ENCODE measurements at regions not wholly inside any gene's neighbourhood (a gene's known extent, or its start where the extent isn't known, plus 50 kb on each side); places are given as distances from the start of the nearest gene placed in this dataset.

GRCh38 chr2:168336786-168337388, 89.5 kb upstream of the STK39 start:
- Histone ChIP-seq H3K9ac (0 out of 22 replicates have a peak overlapping the region, but pooled peaks of 1 of the 11 experiments have one; percentile 43), H3K4me3 (no peak overlapping the region), H3K4me1 (peaks cover 5 to 25% (median 16%) of the 10 kb centered on the region in 10 experiments; a peak in 18 of 20 replicates), H3K27ac (no peak overlapping the region), H4K20me1 (no peaks in the 10 kb centered on the region), H3K27me3 (no peaks in the 10 kb centered on the region), H3K36me3 (no peaks in the 10 kb centered on the region), H3K9me3 (replicated peaks in 1 of 11) (peaks cover 5 to 17% (median 10%) of the 10 kb centered on the region in 11 experiments; a peak in 20 of 22 replicates), H3K4me2 (peak overlapping the region in 9 of 11 experiments; percentile 31 to 69 (median 54); a peak in 17 of 22 replicates)
- no peak for TF ChIP-seq Cebpa-rat (IDR thresholded peaks at IDR 0.05)

- Histone ChIP-seq H4K20me1 (no peaks in the 10 kb centered on the region), H3K27me3 (no peaks in the 10 kb centered on the region), H3K27ac (no peak overlapping the region), H3K4me1 (peaks cover 5 to 25% (median 16%) of the 10 kb centered on the region in 10 experiments; a peak in 18 of 20 replicates), H3K4me2 (no peak overlapping the region), H3K9ac (no peak overlapping the region), H3K9me3 (replicated peaks in 1 of 11) (peaks cover 0 to 9% (median 3%) of the 10 kb centered on the region in 11 experiments; a peak in 6 of 22 replicates), H3K36me3 (no peaks in the 10 kb centered on the region), H3K4me3 (no peak overlapping the region)
- no peak for TF ChIP-seq Cebpa-rat (IDR thresholded peaks at IDR 0.05)
Observed at GRCh38 chr2:168338292-168338691, 90.9 kb upstream of the STK39 start.

- H3K36me3 ChIP-seq, result no peaks in the 10 kb centered on the region
- no peak overlapping the region for H3K27ac ChIP-seq
- no peak overlapping the region for H3K4me2 ChIP-seq
- H3K27me3 ChIP-seq, result no peaks in the 10 kb centered on the region
- TF ChIP-seq Cebpa-rat (IDR thresholded peaks at IDR 0.05), result no peak
- H4K20me1 ChIP-seq, result no peaks in the 10 kb centered on the region
- no peak overlapping the region for H3K9ac ChIP-seq
- peaks cover 0 to 6% (median 0%) of the 10 kb centered on the region in 11 experiments; a peak in 4 of 22 replicates for H3K9me3 ChIP-seq (replicated peaks in 1 of 11)
- peaks cover 11 to 25% (median 19%) of the 10 kb centered on the region in 10 experiments; a peak in 18 of 20 replicates for H3K4me1 ChIP-seq
- no peak overlapping the region for H3K4me3 ChIP-seq
Observed at GRCh38 chr2:168338803-168339437, 91.5 kb upstream of the STK39 start.

GRCh38 chr2:168340931-168341330, 93.5 kb upstream of the STK39 start:
- no peak overlapping the region for H3K4me2 ChIP-seq
- no peak overlapping the region for H3K9ac ChIP-seq
- no peaks in the 10 kb centered on the region for H3K27me3 ChIP-seq
- H3K36me3 ChIP-seq, result no peaks in the 10 kb centered on the region
- H3K27ac ChIP-seq, result no peak overlapping the region
- H3K9me3 ChIP-seq (replicated peaks in 1 of 11), result peaks cover 0 to 9% (median 3%) of the 10 kb centered on the region in 11 experiments; a peak in 10 of 22 replicates
- peaks cover 15 to 28% (median 24%) of the 10 kb centered on the region in 10 experiments for H3K4me1 ChIP-seq
- TF ChIP-seq Cebpa-rat (IDR thresholded peaks at IDR 0.05), result no peak
- H3K4me3 ChIP-seq, result no peak overlapping the region
- H4K20me1 ChIP-seq, result no peaks in the 10 kb centered on the region

GRCh38 chr2:168343586-168343985, 96.2 kb upstream of the STK39 start:
- Histone ChIP-seq H3K4me2 (peak overlapping the region in 4 of 11 experiments; percentile 4 to 37 (median 20); a peak in 3 of 22 replicates), H3K27me3 (no peaks in the 10 kb centered on the region), H3K4me3 (no peak overlapping the region), H4K20me1 (no peaks in the 10 kb centered on the region), H3K27ac (no peak overlapping the region), H3K9me3 (replicated peaks in 1 of 11) (peaks cover 0 to 13% (median 6%) of the 10 kb centered on the region in 11 experiments; a peak in 10 of 22 replicates), H3K9ac (no peak overlapping the region), H3K4me1 (peaks cover 9 to 35% (median 22%) of the 10 kb centered on the region in 10 experiments), H3K36me3 (no peaks in the 10 kb centered on the region)
- TF ChIP-seq Cebpa-rat (IDR thresholded peaks at IDR 0.05), result no peak

- H3K4me1 ChIP-seq, result peaks cover 9 to 35% (median 22%) of the 10 kb centered on the region in 10 experiments
- no peak overlapping the region for H3K27ac ChIP-seq
- no peaks in the 10 kb centered on the region for H3K27me3 ChIP-seq
- no peak for TF ChIP-seq Cebpa-rat (IDR thresholded peaks at IDR 0.05)
- peaks cover 0 to 13% (median 6%) of the 10 kb centered on the region in 11 experiments; a peak in 10 of 22 replicates for H3K9me3 ChIP-seq (replicated peaks in 1 of 11)
- H3K9ac ChIP-seq, result no peak overlapping the region
- H3K4me3 ChIP-seq, result no peak overlapping the region
- no peaks in the 10 kb centered on the region for H4K20me1 ChIP-seq
- H3K4me2 ChIP-seq, result no peak overlapping the region
- H3K36me3 ChIP-seq, result no peaks in the 10 kb centered on the region
Observed at GRCh38 chr2:168344706-168345105, 97.3 kb upstream of the STK39 start.

GRCh38 chr2:168345601-168346000, 98.2 kb upstream of the STK39 start:
- no peaks in the 10 kb centered on the region for H3K36me3 ChIP-seq
- no peak for TF ChIP-seq Cebpa-rat (IDR thresholded peaks at IDR 0.05)
- H3K9ac ChIP-seq, result no peak overlapping the region
- peak overlapping the region in 6 of 11 experiments; percentile 11 to 44 (median 32); a peak in 5 of 22 replicates for H3K27ac ChIP-seq
- H3K4me3 ChIP-seq, result no peak overlapping the region
- H3K4me1 ChIP-seq, result peaks cover 9 to 35% (median 22%) of the 10 kb centered on the region in 10 experiments
- no peaks in the 10 kb centered on the region for H3K27me3 ChIP-seq
- no peaks in the 10 kb centered on the region for H4K20me1 ChIP-seq
- H3K4me2 ChIP-seq, result peak overlapping the region in 6 of 11 experiments; percentile 2 to 53 (median 12); a peak in 6 of 22 replicates
- peaks cover 0 to 13% (median 6%) of the 10 kb centered on the region in 11 experiments; a peak in 10 of 22 replicates for H3K9me3 ChIP-seq (replicated peaks in 1 of 11)

- Histone ChIP-seq H3K4me2 (peak overlapping the region; percentile 59 to 82 (median 72)), H3K27me3 (no peaks in the 10 kb centered on the region), H3K27ac (peak overlapping the region in 10 of 11 experiments; percentile 27 to 80 (median 65); a peak in 17 of 22 replicates), H3K9ac (peak overlapping the region; percentile 64 to 84 (median 81)), H3K9me3 (replicated peaks in 1 of 11) (peaks cover 0 to 9% (median 5%) of the 10 kb centered on the region in 11 experiments; a peak in 8 of 22 replicates), H3K4me1 (peaks cover 9 to 35% (median 22%) of the 10 kb centered on the region in 10 experiments), H4K20me1 (no peaks in the 10 kb centered on the region), H3K4me3 (peak overlapping the region; percentile 52 to 76 (median 62)), H3K36me3 (no peaks in the 10 kb centered on the region)
- no peak for TF ChIP-seq Cebpa-rat (IDR thresholded peaks at IDR 0.05)
Observed at GRCh38 chr2:168346725-168347477, 99.5 kb upstream of the STK39 start.
